Ishikawa (cell line): ENCODE measurements at regions not wholly inside any gene's neighbourhood (a gene's known extent, or its start where the extent isn't known, plus 50 kb on each side); places are given as distances from the start of the nearest gene placed in this dataset.

Source experiments
- EP300 ChIP-seq: IDR thresholded peaks from 2 replicates; pipeline ENCODE4 v1.6.1; 2012; ENCODE audit warnings: borderline replicate concordance
- NFIC ChIP-seq: IDR thresholded peaks from 2 replicates; pipeline ENCODE4 v1.6.1; 2012
- RAD21 ChIP-seq: IDR thresholded peaks from 2 replicates; pipeline ENCODE4 v1.6.1; 2012; ENCODE audit warnings: low read depth
- YY1 ChIP-seq: IDR thresholded peaks from 2 replicates; pipeline ENCODE4 v1.6.1; 2012; ENCODE audit warnings: low read depth

DNA sequence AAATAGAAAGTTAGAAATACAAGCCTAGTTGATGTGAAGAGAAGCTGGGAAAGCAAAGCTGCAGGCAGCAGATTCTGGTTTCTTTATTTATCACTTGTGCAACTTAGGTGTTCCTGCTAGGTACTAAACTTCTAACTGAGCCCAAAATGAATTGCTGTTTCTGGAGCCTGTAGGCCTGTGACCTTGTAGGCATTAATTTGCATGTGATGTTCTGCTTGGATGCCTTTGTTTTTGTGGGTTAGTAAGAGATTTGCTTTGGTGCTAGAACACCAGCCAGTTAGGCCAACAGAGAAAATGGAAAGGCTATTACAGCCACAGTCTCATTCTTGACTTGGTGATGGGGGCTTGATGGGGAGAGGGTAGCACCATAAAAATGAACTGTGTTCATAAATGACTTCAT is 370.7 kb downstream of the PPP1R3A start:
- TF ChIP-seq EP300: no peak
- no peak for TF ChIP-seq RAD21
- TF ChIP-seq NFIC: no peak
- TF ChIP-seq YY1: no peak
